Vagina (tissue), 2 donors: ENCODE measurements at regions not wholly inside any gene's neighbourhood (a gene's known extent, or its start where the extent isn't known, plus 50 kb on each side); places are given as distances from the start of the nearest gene placed in this dataset.
"Not testable (repeated sequence)": the region's sequence is repeated elsewhere in the genome, so short reads cannot be mapped to it uniquely, and the experiment has no call there.

Source experiments
- DNase-seq, 2 donors: peaks; one replicate each; pipeline ENCODE4 v3.0.0-alpha.2; 2017; ENCODE audit errors: extremely low spot score in 2 of 2
- H3K27ac ChIP-seq: fragments of 200-600 bp; sonication (generic); one replicate; pipeline ENCODE4 v1.5.1; 2019
- H3K27me3 ChIP-seq: fragments of 200-600 bp; sonication (generic); one replicate; pipeline ENCODE4 v1.5.1; 2019
- H3K36me3 ChIP-seq, 2 donors: fragments of 200-600 bp; sonication (generic); one replicate each; pipeline ENCODE4 v1.5.1; 2017 to 2019
- H3K4me1 ChIP-seq: fragments of 200-600 bp; sonication (generic); one replicate; pipeline ENCODE4 v1.5.1; 2019
- H3K4me3 ChIP-seq, 2 donors: fragments of 200-600 bp; sonication (generic); 1 replicate in 1 of 2; 2 replicates in 1 of 2; pipeline ENCODE4 v1.5.1; 2016 to 2019
- H3K9me3 ChIP-seq: fragments of 200-600 bp; sonication (generic); one replicate; pipeline ENCODE4 v1.5.1; 2019
- intact Hi-C: fragments of 100-400 bp; cut with DNase I; formaldehyde crosslinking; loops from one replicate; pipeline ENCODE4 v1.15.1; 2023

- intact Hi-C loops, H3K27me3 ChIP-seq, H3K36me3 ChIP-seq, H3K9me3 ChIP-seq, H3K4me1 ChIP-seq, H3K4me3 ChIP-seq, DNase-seq, H3K27ac ChIP-seq: not testable (repeated sequence)
Observed at GRCh38 chr1:121080197-121080903, 103.8 kb downstream of the FAM72B start.

- H3K4me1 ChIP-seq, H3K27ac ChIP-seq, DNase-seq, H3K9me3 ChIP-seq, H3K4me3 ChIP-seq, H3K27me3 ChIP-seq, intact Hi-C loops, H3K36me3 ChIP-seq: not testable (repeated sequence)
Observed at GRCh38 chr1:121080904-121081264, 103.3 kb downstream of the FAM72B start.

- H3K36me3 ChIP-seq, H3K27ac ChIP-seq, DNase-seq, H3K4me3 ChIP-seq, H3K4me1 ChIP-seq, intact Hi-C loops, H3K27me3 ChIP-seq, H3K9me3 ChIP-seq: not testable (repeated sequence)
Observed at GRCh38 chr1:121081625-121082199, 102.4 kb downstream of the FAM72B start.

- H3K27me3 ChIP-seq, H3K4me3 ChIP-seq, DNase-seq, H3K9me3 ChIP-seq, H3K36me3 ChIP-seq, H3K4me1 ChIP-seq, intact Hi-C loops, H3K27ac ChIP-seq: not testable (repeated sequence)
Observed at GRCh38 chr1:121082995-121083394, 101.1 kb downstream of the FAM72B start.

GRCh38 chr1:121086249-121086648, 97.9 kb downstream of the FAM72B start:
- H3K36me3 ChIP-seq, H3K4me3 ChIP-seq, H3K27me3 ChIP-seq, DNase-seq, H3K9me3 ChIP-seq, H3K4me1 ChIP-seq, H3K27ac ChIP-seq, intact Hi-C loops: not testable (repeated sequence)

GRCh38 chr1:121087221-121087620, 96.9 kb downstream of the FAM72B start:
- DNase-seq, H3K27ac ChIP-seq, H3K4me1 ChIP-seq, H3K27me3 ChIP-seq, H3K4me3 ChIP-seq, H3K9me3 ChIP-seq, intact Hi-C loops, H3K36me3 ChIP-seq: not testable (repeated sequence)

- H3K27ac ChIP-seq, H3K36me3 ChIP-seq, H3K4me1 ChIP-seq, H3K27me3 ChIP-seq, H3K9me3 ChIP-seq, H3K4me3 ChIP-seq, DNase-seq, intact Hi-C loops: not testable (repeated sequence)
Observed at GRCh38 chr1:121088568-121088967, 95.6 kb downstream of the FAM72B start.

- DNase-seq, intact Hi-C loops, H3K36me3 ChIP-seq, H3K27me3 ChIP-seq, H3K27ac ChIP-seq, H3K9me3 ChIP-seq, H3K4me3 ChIP-seq, H3K4me1 ChIP-seq: not testable (repeated sequence)
Observed at GRCh38 chr1:121092329-121092968, 91.7 kb downstream of the FAM72B start.

GRCh38 chr1:121095014-121095413, 89.1 kb downstream of the FAM72B start:
- H3K36me3 ChIP-seq, H3K27ac ChIP-seq, DNase-seq, H3K4me3 ChIP-seq, H3K4me1 ChIP-seq, H3K27me3 ChIP-seq, H3K9me3 ChIP-seq, intact Hi-C loops: not testable (repeated sequence)
